GM18505 (cell line): ENCODE measurements at regions not wholly inside any gene's neighbourhood (a gene's known extent, or its start where the extent isn't known, plus 50 kb on each side); places are given as distances from the start of the nearest gene placed in this dataset.
"Not testable (repeated sequence)": the region's sequence is repeated elsewhere in the genome, so short reads cannot be mapped to it uniquely, and the experiment has no call there.

Experiments used
- ATAC-seq: cut with Tn5 transposase; IDR thresholded peaks from one replicate; pipeline ENCODE4 v1.9.1; 2021; ENCODE audit not compliant: unreplicated experiment
- POLR2A ChIP-seq: IDR thresholded peaks from 4 replicates; pipeline ENCODE4 v1.6.1; 2011; ENCODE audit warnings: borderline replicate concordance; ENCODE audit not compliant: insufficient read depth, insufficient read length; ENCODE audit errors: extremely low read depth

- no peak for TF ChIP-seq POLR2A
- ATAC-seq, result no peak
Measured at GRCh38 chr5:42875211-42875610, 63.5 kb upstream of the SELENOP start.

GRCh38 chr5:42874621-42875198, 63.0 kb upstream of the SELENOP start:
- no peak for TF ChIP-seq POLR2A
- ATAC-seq, result no peak

GRCh38 chr5:42872865-42873264, 61.2 kb upstream of the SELENOP start:
- TF ChIP-seq POLR2A, result no peak
- no peak for ATAC-seq

- no peak for TF ChIP-seq POLR2A
Measured at GRCh38 chr5:42870882-42871418, 59.3 kb upstream of the SELENOP start.

GRCh38 chr5:42868417-42868816, 56.7 kb upstream of the SELENOP start:
- not testable (repeated sequence) for ATAC-seq

More at GRCh38 chr5:42870882-42871418, 59.3 kb upstream of the SELENOP start:
- no peak for ATAC-seq

- not testable (repeated sequence) for ATAC-seq
Measured at GRCh38 chr5:42864749-42865148, 53.1 kb upstream of the SELENOP start.
